PC-9 (cell line): ENCODE measurements at regions not wholly inside any gene's neighbourhood (a gene's known extent, or its start where the extent isn't known, plus 50 kb on each side); places are given as distances from the start of the nearest gene placed in this dataset.

Source experiments
- EZH2 ChIP-seq: fragments of 200-600 bp; sonication (generic); IDR thresholded peaks from 2 replicates; pipeline ENCODE4 v1.8.0; 2017; ENCODE audit warnings: antibody characterized with exemption, low read depth
- TF ChIP-seq, protein P1 (sequence below): fragments of 200-600 bp; sonication (generic); conservative IDR thresholded peaks from 2 replicates; pipeline ENCODE4 v1.6.1; 2017; ENCODE audit warnings: mixed run types, antibody characterized with exemption, mild to moderate bottlenecking, moderate library complexity

DNA sequence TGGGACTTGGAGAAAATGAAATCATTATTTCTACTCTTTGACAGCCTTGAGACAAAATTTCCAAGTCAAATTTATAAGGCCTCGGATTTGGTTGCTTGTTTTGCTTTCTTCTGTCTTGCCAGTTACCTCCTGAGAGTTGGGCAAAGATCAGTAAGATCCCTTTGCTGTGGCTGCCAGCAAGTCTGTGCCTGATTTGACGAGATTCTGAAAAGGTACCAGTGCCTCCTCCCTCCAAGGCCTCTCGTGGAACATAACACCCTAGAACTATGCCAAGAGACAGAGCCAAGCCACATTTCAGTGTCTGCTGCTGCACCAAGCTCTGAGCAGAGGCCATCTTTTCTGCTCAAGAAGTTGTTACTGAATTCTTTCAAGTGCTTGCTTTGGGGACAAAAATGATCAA is 61.0 kb downstream of the GTPBP8 start:
- TF ChIP-seq, protein P1, sequence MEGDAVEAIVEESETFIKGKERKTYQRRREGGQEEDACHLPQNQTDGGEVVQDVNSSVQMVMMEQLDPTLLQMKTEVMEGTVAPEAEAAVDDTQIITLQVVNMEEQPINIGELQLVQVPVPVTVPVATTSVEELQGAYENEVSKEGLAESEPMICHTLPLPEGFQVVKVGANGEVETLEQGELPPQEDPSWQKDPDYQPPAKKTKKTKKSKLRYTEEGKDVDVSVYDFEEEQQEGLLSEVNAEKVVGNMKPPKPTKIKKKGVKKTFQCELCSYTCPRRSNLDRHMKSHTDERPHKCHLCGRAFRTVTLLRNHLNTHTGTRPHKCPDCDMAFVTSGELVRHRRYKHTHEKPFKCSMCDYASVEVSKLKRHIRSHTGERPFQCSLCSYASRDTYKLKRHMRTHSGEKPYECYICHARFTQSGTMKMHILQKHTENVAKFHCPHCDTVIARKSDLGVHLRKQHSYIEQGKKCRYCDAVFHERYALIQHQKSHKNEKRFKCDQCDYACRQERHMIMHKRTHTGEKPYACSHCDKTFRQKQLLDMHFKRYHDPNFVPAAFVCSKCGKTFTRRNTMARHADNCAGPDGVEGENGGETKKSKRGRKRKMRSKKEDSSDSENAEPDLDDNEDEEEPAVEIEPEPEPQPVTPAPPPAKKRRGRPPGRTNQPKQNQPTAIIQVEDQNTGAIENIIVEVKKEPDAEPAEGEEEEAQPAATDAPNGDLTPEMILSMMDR = no peak
- TF ChIP-seq EZH2 = no peak
